ENCODE measurements at regions not wholly inside any gene's neighbourhood (a gene's known extent, or its start where the extent isn't known, plus 50 kb on each side); places are given as distances from the start of the nearest gene placed in this dataset.

GRCh38 chr10:4569151-4569550 lies 256.9 kb upstream of the AKR1E2 start:
- H3K27ac Mint-ChIP-seq: no peak overlapping the region
- no peaks in the 10 kb centered on the region for H3K9me3 Mint-ChIP-seq
- ChIA-PET POLR2A (no interaction called here), CTCF (no interaction called here)
- peaks cover 4% of the 10 kb centered on the region for H3K4me1 Mint-ChIP-seq
- no peak for ATAC-seq
- H3K27me3 Mint-ChIP-seq (ENCODE audit: low read depth): no peaks in the 10 kb centered on the region
- no peaks in the 10 kb centered on the region for H3K36me3 Mint-ChIP-seq
- no peak overlapping the region for H3K4me3 Mint-ChIP-seq
- TF ChIP-seq ZNF416 (CRISPR knock-in tag; IDR thresholded peaks at IDR 0.05) (no peak), SMAD4 (CRISPR knock-in tag; IDR thresholded peaks at IDR 0.05) (no peak), PREB (CRISPR knock-in tag; IDR thresholded peaks at IDR 0.05; ENCODE audit: borderline replicate concordance) (no peak), ATF1 (CRISPR knock-in tag; IDR thresholded peaks at IDR 0.05) (no peak), ESRRA (CRISPR knock-in tag; IDR thresholded peaks at IDR 0.05; ENCODE audit: borderline replicate concordance) (no peak), ZNF219 (CRISPR knock-in tag; IDR thresholded peaks at IDR 0.05; ENCODE audit: borderline replicate concordance) (no peak), ZMAT4 (CRISPR knock-in tag; IDR thresholded peaks at IDR 0.05) (no peak)
- DNase-seq (ENCODE audit: low spot score): no peak

- Mint-ChIP-seq H3K9me3 (no peaks in the 10 kb centered on the region), H3K4me1 (peaks cover 4% of the 10 kb centered on the region), H3K36me3 (no peaks in the 10 kb centered on the region), H3K27me3 (ENCODE audit: low read depth) (no peaks in the 10 kb centered on the region), H3K4me3 (no peak overlapping the region), H3K27ac (no peak overlapping the region)
- ATAC-seq (no peak), DNase-seq (ENCODE audit: low spot score) (no peak)
- CTCF ChIA-PET: no interaction called here
- TF ChIP-seq KAT7 (CRISPR knock-in tag; IDR thresholded peaks at IDR 0.05; ENCODE audit: borderline replicate concordance): no peak
- TF ChIP-seq IRF1 (CRISPR knock-in tag; IDR thresholded peaks at IDR 0.05): no peak
- no peak for TF ChIP-seq ETV6 (CRISPR knock-in tag; IDR thresholded peaks at IDR 0.05)
- POLR2A ChIA-PET: no interaction called here
Observed at GRCh38 chr10:4568731-4569130, 257.3 kb upstream of the AKR1E2 start.

GRCh38 chr10:4568086-4568485 lies 257.9 kb upstream of the AKR1E2 start:
- H3K4me1 Mint-ChIP-seq: peaks cover 4% of the 10 kb centered on the region
- CTCF ChIA-PET: no interaction called here
- H3K36me3 Mint-ChIP-seq: no peaks in the 10 kb centered on the region
- POLR2A ChIA-PET: no interaction called here
- H3K27ac Mint-ChIP-seq: no peak overlapping the region
- TF ChIP-seq JUN (CRISPR knock-in tag; IDR thresholded peaks at IDR 0.05) (no peak), ZNF263 (CRISPR knock-in tag; IDR thresholded peaks at IDR 0.05; ENCODE audit: low read depth) (no peak), TCF7 (CRISPR knock-in tag; IDR thresholded peaks at IDR 0.05; ENCODE audit: low read depth) (no peak), MYBL2 (CRISPR knock-in tag; IDR thresholded peaks at IDR 0.05) (no peak), ZNF219 (CRISPR knock-in tag; IDR thresholded peaks at IDR 0.05; ENCODE audit: borderline replicate concordance) (no peak), ZBTB43 (CRISPR knock-in tag; IDR thresholded peaks at IDR 0.05) (no peak), MXD4 (CRISPR knock-in tag; IDR thresholded peaks at IDR 0.05; ENCODE audit: borderline replicate concordance) (no peak), ZNF423 (CRISPR knock-in tag; IDR thresholded peaks at IDR 0.05) (no peak), PRDM15 (CRISPR knock-in tag; IDR thresholded peaks at IDR 0.05) (no peak), GABPB1 (CRISPR knock-in tag; IDR thresholded peaks at IDR 0.05) (no peak), MLX (CRISPR knock-in tag; IDR thresholded peaks at IDR 0.05) (no peak)
- no peaks in the 10 kb centered on the region for H3K27me3 Mint-ChIP-seq (ENCODE audit: low read depth)
- no peak for DNase-seq (ENCODE audit: low spot score)
- no peak overlapping the region for H3K4me3 Mint-ChIP-seq
- no peak for ATAC-seq
- H3K9me3 Mint-ChIP-seq: no peaks in the 10 kb centered on the region
